ENCODE measurements at regions not wholly inside any gene's neighbourhood (a gene's known extent, or its start where the extent isn't known, plus 50 kb on each side); places are given as distances from the start of the nearest gene placed in this dataset.

- TF ChIP-seq CTCF (IDR thresholded peaks at IDR 0.05): no peak
- TF ChIP-seq POLR2A (IDR thresholded peaks at IDR 0.05): no peak
Observed at GRCh38 chr15:70281261-70281810, 183.6 kb upstream of the TLE3 start.
